ENCODE measurements at regions not wholly inside any gene's neighbourhood (a gene's known extent, or its start where the extent isn't known, plus 50 kb on each side); places are given as distances from the start of the nearest gene placed in this dataset.

DNA sequence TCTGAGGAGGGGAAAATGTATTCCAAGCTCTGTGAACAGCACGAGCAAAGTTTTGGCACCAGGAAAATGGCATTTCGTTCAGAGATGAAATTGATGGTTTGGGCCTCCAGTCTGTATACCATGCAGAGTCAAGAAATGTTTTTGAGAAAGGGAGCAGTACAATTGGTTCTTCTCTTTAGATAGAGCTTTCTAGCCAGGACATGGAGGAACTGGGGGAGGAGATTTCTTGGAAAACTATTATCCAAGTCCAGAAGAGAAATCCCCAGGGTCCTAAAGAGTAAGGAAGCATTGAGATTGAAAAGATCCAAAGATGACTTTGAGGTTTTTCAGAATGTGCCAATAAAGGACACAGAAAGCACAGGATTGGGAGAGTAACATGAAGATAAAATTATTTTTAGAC lies 432.4 kb downstream of the TNS1 start:
- CTCF ChIA-PET, result no interaction called here
- ATAC-seq (ENCODE audit: low read depth) (no peak), DNase-seq (no peak)
- no peak overlapping the region for H3K4me3 Mint-ChIP-seq
- POLR2A ChIA-PET, result no interaction called here
- H3K36me3 Mint-ChIP-seq (ENCODE audit: low read depth), result peaks cover 4% of the 10 kb centered on the region
- TF ChIP-seq, protein P1, sequence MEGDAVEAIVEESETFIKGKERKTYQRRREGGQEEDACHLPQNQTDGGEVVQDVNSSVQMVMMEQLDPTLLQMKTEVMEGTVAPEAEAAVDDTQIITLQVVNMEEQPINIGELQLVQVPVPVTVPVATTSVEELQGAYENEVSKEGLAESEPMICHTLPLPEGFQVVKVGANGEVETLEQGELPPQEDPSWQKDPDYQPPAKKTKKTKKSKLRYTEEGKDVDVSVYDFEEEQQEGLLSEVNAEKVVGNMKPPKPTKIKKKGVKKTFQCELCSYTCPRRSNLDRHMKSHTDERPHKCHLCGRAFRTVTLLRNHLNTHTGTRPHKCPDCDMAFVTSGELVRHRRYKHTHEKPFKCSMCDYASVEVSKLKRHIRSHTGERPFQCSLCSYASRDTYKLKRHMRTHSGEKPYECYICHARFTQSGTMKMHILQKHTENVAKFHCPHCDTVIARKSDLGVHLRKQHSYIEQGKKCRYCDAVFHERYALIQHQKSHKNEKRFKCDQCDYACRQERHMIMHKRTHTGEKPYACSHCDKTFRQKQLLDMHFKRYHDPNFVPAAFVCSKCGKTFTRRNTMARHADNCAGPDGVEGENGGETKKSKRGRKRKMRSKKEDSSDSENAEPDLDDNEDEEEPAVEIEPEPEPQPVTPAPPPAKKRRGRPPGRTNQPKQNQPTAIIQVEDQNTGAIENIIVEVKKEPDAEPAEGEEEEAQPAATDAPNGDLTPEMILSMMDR (IDR thresholded peaks at IDR 0.05), result no peak
- intact Hi-C loops (cut with micrococcal nuclease), result no loop called here
- H3K9me3 Mint-ChIP-seq, result peaks cover 6% of the 10 kb centered on the region
- H3K4me1 Mint-ChIP-seq, result no peaks in the 10 kb centered on the region
- H3K27me3 Mint-ChIP-seq, result peaks cover 4% of the 10 kb centered on the region
- no peak overlapping the region for H3K27ac Mint-ChIP-seq

DNA sequence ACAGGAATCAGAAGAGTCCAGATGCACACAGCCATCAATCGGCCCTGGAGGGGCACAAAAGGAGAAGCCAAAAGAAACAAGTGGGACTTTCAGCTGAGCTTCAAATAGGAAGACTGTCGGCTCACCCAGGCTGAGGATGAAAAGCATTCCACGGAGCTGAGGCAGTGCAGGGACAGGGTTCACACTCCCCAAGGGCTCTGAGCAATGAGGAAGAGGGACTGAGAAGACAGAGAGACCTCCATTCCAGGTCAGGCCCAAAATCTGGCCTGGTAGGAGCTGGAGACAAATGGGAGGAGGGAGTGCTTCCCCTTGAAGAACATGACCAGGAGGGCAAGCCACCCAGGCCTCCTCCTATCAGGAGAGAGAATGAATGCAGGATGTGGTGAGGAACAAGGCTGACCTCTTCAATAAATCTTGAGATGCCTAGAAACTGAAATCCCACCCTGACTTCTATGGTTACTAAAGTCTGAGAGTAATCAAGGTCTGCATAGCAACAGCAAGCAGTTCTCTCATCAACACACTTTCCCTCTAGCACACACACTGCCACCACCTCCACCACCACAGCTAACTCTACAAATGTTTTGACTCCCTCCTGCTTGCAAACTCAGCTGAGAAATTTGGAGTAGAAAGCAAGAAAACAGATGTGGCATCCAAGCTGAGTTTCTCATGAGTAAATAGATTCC lies 434.4 kb downstream of the TNS1 start:
- Mint-ChIP-seq H3K36me3 (ENCODE audit: low read depth) (peaks cover 7% of the 10 kb centered on the region), H3K27me3 (no peaks in the 10 kb centered on the region)

DNA sequence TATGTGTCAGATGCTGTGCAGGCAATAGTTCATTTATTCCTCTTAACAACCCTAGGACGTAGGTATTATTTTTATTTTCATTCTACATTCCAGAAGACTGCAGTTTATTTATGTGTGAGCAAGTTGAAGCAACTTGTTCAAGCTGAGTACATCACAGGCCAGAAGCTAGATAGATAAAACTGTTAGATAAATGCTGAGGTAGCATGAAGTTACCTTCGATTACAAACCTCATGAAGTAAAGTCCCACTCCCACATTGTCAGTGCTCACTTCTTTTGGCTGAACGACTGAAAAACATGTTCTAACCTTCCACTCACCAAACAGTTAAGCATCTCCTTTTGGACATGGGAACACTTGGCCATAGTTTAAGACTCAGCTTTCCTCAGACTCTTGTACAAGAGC lies 439.2 kb downstream of the TNS1 start:
- DNase-seq (no peak), ATAC-seq (ENCODE audit: low read depth) (no peak)
- CTCF ChIA-PET, result no interaction called here
- H3K9me3 Mint-ChIP-seq, result peaks cover 16% of the 10 kb centered on the region
- H3K4me1 Mint-ChIP-seq, result no peaks in the 10 kb centered on the region
- intact Hi-C loops (cut with micrococcal nuclease), result no loop called here
- H3K27me3 Mint-ChIP-seq, result no peaks in the 10 kb centered on the region
- no peak overlapping the region for H3K4me3 Mint-ChIP-seq
- no peak overlapping the region for H3K27ac Mint-ChIP-seq
- POLR2A ChIA-PET, result no interaction called here
- peaks cover 23% of the 10 kb centered on the region for H3K36me3 Mint-ChIP-seq (ENCODE audit: low read depth)
- TF ChIP-seq, protein P1 (IDR thresholded peaks at IDR 0.05), result no peak

More for the DNA sequence above, 434.4 kb downstream of the TNS1 start:
- ChIA-PET CTCF (no interaction called here), POLR2A (no interaction called here)
- no peak for ATAC-seq (ENCODE audit: low read depth)
- DNase-seq, result no peak
- TF ChIP-seq, protein P1 (IDR thresholded peaks at IDR 0.05), result no peak
- H3K4me1 Mint-ChIP-seq, result no peaks in the 10 kb centered on the region
- H3K4me3 Mint-ChIP-seq, result no peak overlapping the region
- intact Hi-C loops (cut with micrococcal nuclease), result no loop called here
- H3K27ac Mint-ChIP-seq, result no peak overlapping the region
- no peaks in the 10 kb centered on the region for H3K9me3 Mint-ChIP-seq

DNA sequence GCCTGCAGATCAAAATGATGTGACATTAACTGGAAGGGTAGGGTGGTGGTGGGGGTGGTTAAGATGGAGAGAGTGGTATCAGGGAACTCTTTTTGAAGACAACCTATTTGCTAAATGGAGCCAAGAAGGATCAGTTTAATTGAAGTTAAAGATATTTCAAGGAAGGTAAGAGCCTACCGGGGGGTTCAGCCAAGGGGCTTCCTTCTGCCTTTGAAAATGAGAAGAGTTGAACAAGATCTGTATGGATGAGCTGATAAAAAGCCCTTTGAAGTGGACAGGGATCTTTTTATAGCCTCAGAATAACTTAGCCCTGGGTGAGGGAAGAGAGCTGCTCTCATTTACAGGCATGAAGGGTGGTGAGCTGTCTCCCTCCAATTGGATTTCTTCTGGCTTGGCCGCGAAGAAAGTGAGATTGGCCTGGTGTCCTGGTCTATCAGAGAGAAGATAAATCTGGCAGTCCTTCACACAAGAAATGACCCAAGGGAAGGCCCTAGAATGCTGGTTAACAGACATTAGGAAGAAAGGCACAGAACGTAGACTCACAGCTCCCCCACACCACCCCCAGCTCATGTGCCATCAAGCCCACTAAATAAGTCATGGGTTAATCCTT lies 439.8 kb downstream of the TNS1 start:
- intact Hi-C loops (cut with micrococcal nuclease), result no loop called here
- CTCF ChIA-PET, result no interaction called here
- POLR2A ChIA-PET, result no interaction called here
- Mint-ChIP-seq H3K4me3 (no peak overlapping the region), H3K4me1 (no peaks in the 10 kb centered on the region), H3K27ac (no peak overlapping the region), H3K27me3 (no peaks in the 10 kb centered on the region), H3K36me3 (ENCODE audit: low read depth) (peaks cover 23% of the 10 kb centered on the region), H3K9me3 (peaks cover 16% of the 10 kb centered on the region)
- TF ChIP-seq, protein P1 (IDR thresholded peaks at IDR 0.05), result no peak
- no peak for DNase-seq
- ATAC-seq (ENCODE audit: low read depth), result no peak

DNA sequence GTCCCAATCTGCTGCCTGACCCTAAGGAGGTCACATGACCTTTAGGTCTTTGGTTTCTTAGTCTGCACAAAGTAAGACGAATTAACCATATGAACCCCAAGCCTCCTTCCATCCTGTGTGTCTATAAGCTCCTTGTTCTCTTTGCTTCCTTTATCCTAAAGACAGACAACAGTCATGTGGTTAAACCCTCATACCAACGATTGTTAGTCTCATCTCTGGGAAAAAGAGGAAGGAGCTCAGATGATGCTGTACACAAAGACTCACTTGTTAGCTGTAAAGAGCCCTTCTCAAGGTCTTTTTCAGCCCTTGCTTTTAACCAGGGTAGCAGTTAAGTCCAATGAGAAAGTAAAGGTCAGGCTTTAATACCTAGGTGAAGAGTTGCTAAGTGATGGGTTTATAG lies 443.7 kb downstream of the TNS1 start:
- CTCF ChIA-PET, result no interaction called here
- Mint-ChIP-seq H3K9me3 (peaks cover 16% of the 10 kb centered on the region), H3K27me3 (no peaks in the 10 kb centered on the region), H3K4me1 (no peaks in the 10 kb centered on the region), H3K4me3 (no peak overlapping the region), H3K36me3 (ENCODE audit: low read depth) (peaks cover 16% of the 10 kb centered on the region), H3K27ac (no peak overlapping the region)
- DNase-seq (no peak), ATAC-seq (ENCODE audit: low read depth) (no peak)
- TF ChIP-seq, protein P1 (IDR thresholded peaks at IDR 0.05), result no peak
- intact Hi-C loops (cut with micrococcal nuclease), result no loop called here
- POLR2A ChIA-PET, result no interaction called here

Measured in activated B cell treated with CpG ODN at 0.5 μM for 24 hours (primary cell).